GM12892 (cell line): ENCODE measurements at regions not wholly inside any gene's neighbourhood (a gene's known extent, or its start where the extent isn't known, plus 50 kb on each side); places are given as distances from the start of the nearest gene placed in this dataset.

Experiments used
- POLR2A ChIP-seq: IDR thresholded peaks from 2 replicates; pipeline ENCODE4 v1.6.1; 2011; ENCODE audit warnings: low read depth, low read length, control low read depth
- POLR2AphosphoS5 ChIP-seq: IDR thresholded peaks from 2 replicates; pipeline ENCODE4 v1.6.1; 2011; ENCODE audit warnings: low read depth, low read length, control low read depth
- TAF1 ChIP-seq: IDR thresholded peaks from 2 replicates; pipeline ENCODE4 v1.6.1; 2011; ENCODE audit warnings: low read depth, mild to moderate bottlenecking, control low read depth, low read length, borderline replicate concordance

- TF ChIP-seq POLR2A = no peak
- TF ChIP-seq POLR2AphosphoS5 = no peak
- TF ChIP-seq TAF1 = no peak
Measured at GRCh38 chr12:113612076-113612728, 140.5 kb upstream of the LHX5 start.
